Fibroblast of lung (primary cell): ENCODE measurements at regions not wholly inside any gene's neighbourhood (a gene's known extent, or its start where the extent isn't known, plus 50 kb on each side); places are given as distances from the start of the nearest gene placed in this dataset.

Source experiments
- CTCF ChIP-seq, 2 donors: IDR thresholded peaks in 1 of 2; conservative IDR thresholded peaks in 1 of 2; 1 replicate in 1 of 2; 2 replicates in 1 of 2; pipeline ENCODE4 v1.5.1; 2011 to 2012; ENCODE audit warnings: low read length in 2 of 2, control low read depth in 1 of 2, inconsistent platforms in 1 of 2, low read depth in 1 of 2, mild to moderate bottlenecking in 1 of 2
- EZH2 ChIP-seq: IDR thresholded peaks from 2 replicates; pipeline ENCODE4 v1.5.1; 2012; ENCODE audit warnings: low read length, control low read depth, mild to moderate bottlenecking; ENCODE audit errors: missing control alignments

GRCh38 chr6:98759459-98759858 lies 74.9 kb upstream of the POU3F2 start:
- TF ChIP-seq CTCF (conservative IDR thresholded peaks at IDR 0.05 in 1 of 2, IDR thresholded peaks at IDR 0.05 in 1 of 2; ENCODE audit: low read depth in 1 of 2, low read length in 2 of 2) (no peak), EZH2 (no peak)
